ENCODE measurements at regions not wholly inside any gene's neighbourhood (a gene's known extent, or its start where the extent isn't known, plus 50 kb on each side); places are given as distances from the start of the nearest gene placed in this dataset.
"Not testable (repeated sequence)": the region's sequence is repeated elsewhere in the genome, so short reads cannot be mapped to it uniquely, and the experiment has no call there.

DNA sequence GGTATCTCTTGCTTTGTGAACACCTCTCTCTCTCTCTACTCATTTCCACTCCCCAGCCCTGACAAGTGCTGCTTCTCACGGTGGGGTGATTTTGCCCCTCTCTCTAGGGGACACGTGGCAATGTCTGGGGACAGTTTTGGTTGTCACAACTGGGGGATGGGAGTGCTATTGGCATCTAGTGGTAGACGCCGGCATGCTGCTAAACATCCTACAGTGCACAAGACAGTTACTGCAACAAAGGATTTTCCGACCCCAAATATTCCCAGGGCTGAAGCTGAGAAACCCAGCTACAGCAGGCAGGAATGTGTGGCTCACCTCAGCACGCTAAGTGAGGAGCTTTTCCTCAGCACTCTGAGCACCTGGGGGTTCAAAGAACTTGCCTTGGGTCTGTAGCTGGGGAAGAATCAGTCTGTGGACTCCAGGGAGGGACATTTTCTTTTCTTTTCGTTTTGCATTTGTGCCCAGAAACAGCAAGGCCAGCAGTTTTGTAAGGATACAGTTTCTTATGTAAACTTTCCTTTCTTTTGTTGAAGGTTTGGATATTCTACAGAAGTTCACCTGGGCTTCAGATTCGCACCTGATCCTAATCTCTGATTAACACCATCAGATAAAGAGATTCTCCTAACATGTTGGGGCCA, 246.9 kb upstream of the ZFP64 start:
- ATAC-seq (ENCODE audit: poor library complexity) (no peak), DNase-seq (no peak)
- intact Hi-C loops (cut with DNase I) = no loop called here

DNA sequence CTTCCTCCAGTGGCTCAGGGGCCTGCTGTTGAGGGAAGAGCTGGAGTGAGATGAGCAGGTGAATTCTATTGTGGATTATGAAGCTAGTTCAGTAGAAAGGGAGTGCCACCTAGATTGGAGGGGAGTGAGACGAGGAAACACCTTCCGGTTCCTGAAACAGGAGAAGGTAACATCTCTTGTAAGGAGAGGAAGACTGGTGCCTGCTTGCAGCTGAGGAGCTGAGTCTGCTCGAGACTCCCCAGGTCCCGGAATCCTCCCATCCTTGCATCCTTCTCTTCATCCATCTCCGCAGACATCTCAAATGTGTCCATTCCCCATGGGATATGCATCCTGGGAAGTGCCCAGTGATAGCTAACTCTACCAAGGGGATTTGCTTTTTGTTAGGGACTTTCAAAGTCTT, 242.9 kb upstream of the ZFP64 start:
- no peak for DNase-seq
- intact Hi-C loops (cut with DNase I) = no loop called here
- ATAC-seq (ENCODE audit: poor library complexity) = no peak

DNA sequence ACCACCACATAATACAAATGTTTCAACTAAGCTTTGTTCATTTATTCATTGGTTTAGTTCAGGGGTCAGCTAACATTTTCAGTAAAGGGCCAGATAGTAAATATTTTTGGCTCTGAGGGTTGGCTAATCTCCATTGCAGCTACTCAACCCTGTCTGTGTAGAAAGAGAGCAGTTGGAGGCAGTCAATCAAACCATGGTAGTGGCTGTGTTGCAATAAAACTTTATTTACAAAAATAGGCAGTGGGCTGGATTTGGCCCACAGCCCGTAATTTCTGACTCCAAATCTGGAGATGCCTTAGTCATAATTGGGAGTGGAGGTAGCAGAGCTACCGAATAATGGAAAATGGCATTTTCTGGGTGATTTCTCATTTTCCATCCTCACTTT, 242.5 kb upstream of the ZFP64 start:
- intact Hi-C loops (cut with DNase I) = no loop called here
- ATAC-seq (ENCODE audit: poor library complexity) (no peak), DNase-seq (no peak)

DNA sequence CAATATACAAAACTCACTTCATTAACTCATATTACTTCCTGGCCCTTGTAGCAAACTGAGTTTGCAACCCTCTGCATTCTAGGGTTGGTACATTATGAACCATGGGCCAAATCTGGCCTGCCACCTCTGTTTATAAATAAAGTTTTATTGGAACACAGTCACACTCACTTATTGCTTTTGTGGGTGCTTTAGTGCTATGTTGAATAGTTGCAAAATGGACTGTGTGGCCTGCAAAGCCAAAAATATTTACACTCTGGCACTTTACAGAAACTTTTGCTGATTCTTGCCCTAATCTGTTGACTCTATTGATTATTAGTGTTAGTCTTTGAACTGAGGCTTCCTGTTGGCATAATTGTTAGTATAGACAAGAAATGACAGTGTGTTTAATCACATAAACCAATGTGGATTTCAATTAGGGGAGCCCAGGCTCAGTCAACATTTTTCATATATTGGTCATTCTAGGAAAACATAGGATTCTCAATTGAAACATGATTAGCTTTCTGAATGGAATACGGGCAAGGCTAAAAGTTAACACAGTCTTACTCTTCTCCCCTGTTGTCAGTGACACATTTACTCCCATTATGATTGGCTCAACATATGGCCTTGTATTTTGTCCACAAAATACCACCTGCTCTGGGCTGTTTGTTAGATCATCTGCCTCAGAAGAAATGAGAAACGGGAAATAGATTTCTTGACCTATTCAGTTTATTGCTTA, 241.9 kb upstream of the ZFP64 start:
- no peak for ATAC-seq (ENCODE audit: poor library complexity)

DNA sequence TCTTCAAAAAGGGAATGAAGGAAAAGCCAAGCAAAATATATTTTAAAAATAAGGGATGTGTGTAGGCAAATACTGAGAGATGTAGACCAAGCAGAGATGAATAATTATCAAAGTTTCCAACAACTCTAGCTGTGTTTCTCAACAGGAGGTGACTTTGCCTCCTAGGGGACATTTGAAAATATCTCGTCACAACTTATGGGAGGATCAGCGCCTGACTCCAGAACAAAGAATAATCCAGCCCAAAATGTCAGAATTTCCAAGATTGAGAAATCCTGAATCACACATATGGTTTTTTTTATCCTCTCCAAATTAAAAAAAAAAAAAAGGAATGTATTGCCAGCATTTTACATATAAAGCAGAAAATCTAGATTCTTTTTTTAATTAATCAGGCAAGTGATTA, 241.2 kb upstream of the ZFP64 start:
- ATAC-seq (ENCODE audit: poor library complexity) (peak; percentile 57), DNase-seq (no peak)
- intact Hi-C loops (cut with DNase I) = no loop called here

More for the DNA sequence above, 241.9 kb upstream of the ZFP64 start:
- intact Hi-C loops (cut with DNase I) = no loop called here
- DNase-seq = no peak

DNA sequence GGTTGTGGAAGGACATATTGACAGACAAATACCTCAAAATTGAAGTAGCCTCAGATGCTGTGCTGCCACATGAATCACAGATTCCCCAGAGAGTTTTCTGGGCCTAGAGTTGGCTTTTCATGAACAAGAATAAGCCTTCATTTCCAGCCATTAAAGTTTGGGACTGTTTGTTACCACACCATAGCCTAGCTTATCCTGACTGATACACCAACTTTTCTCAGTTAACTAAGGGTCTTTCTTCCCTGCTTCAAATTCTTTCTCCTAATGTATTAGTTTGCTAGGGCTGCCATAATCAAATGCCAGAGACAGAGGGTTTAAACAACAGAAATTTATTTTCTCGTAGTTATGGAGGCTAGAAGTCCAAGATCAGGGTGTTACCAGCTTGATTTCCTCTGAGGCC, 237.4 kb upstream of the ZFP64 start:
- intact Hi-C loops (cut with DNase I) = no loop called here
- ATAC-seq (ENCODE audit: poor library complexity) (no peak), DNase-seq (no peak)

DNA sequence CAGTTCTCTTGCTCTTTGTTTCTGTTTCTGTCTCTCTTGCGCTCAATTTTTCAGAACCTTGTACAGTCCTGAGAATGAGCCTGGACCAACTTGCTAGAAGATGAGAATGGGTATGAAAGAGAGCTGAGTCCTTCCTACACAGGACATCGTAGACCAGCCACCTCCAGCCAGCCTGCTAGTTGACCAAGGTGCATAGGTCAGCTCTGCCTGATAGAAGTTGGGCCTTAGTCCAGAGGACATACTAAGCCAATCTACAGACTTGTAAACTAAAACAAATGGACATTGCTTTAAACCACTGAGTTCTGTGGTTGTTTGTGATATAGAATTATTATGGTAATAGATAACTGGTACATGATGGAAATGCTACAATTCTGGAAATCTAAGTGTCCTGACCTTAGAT, 236.4 kb upstream of the ZFP64 start:
- DNase-seq = no peak
- ATAC-seq (ENCODE audit: poor library complexity) = no peak
- intact Hi-C loops (cut with DNase I) = no loop called here

DNA sequence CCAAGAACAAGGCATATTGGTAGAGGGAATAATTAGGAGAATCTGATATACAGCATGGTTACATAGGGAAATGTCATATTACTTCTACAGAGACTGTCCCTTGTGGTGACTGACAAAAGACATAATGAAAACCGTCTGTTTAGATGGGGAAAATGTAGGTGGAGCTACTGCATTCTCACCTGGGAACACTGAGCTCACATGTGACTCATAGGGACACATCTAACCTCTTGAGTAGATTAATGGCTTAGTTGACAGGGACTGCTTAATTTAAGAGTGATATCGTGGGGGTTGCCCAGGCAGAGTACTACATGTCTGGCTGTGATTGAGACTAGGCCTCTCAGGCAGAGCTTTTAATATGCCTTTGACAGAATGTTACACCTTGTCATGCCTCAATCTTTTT, 235.3 kb upstream of the ZFP64 start:
- DNase-seq (no peak), ATAC-seq (ENCODE audit: poor library complexity) (no peak)
- intact Hi-C loops (cut with DNase I) = no loop called here

DNA sequence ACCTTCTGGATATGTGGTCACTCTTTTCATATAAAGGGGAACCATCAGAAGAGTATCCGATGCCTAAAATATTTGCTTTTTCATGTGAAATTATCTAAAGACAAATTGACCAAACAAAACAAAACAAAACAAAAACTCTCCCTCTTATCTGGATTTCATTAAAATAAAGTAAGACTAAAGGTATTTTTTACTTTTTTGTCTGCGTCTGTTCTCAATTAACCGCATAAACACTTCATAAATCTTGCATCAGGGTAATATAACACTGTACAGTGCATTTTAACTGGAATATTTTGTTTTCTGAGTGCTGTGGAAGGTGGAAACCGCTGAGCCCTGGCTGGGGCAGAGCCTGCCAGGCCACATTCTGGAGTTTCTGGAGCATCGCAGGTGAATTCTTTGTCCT, 234.1 kb upstream of the ZFP64 start:
- no peak for DNase-seq
- no peak for ATAC-seq (ENCODE audit: poor library complexity)
- intact Hi-C loops (cut with DNase I) = no loop called here

DNA sequence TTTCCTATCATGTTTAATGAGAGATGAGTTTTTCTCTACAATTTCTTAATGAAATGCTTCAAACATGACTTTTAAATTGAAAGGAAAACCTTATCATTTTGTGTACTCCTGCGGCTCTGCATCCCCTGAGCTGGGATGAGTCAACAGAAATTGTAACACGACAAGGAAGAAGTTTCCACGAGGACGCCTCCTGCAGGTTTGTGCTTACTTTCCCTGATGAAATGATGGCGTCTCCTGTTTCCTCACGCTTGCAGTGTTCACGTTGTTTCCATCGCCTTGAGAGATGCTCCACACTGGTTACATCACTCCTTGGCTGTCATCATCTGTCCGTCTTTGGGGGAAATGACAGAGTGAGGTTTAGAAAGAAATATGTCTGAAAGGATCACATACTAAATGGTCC, 233.7 kb upstream of the ZFP64 start:
- intact Hi-C loops (cut with DNase I) = no loop called here
- DNase-seq (no peak), ATAC-seq (ENCODE audit: poor library complexity) (no peak)

DNA sequence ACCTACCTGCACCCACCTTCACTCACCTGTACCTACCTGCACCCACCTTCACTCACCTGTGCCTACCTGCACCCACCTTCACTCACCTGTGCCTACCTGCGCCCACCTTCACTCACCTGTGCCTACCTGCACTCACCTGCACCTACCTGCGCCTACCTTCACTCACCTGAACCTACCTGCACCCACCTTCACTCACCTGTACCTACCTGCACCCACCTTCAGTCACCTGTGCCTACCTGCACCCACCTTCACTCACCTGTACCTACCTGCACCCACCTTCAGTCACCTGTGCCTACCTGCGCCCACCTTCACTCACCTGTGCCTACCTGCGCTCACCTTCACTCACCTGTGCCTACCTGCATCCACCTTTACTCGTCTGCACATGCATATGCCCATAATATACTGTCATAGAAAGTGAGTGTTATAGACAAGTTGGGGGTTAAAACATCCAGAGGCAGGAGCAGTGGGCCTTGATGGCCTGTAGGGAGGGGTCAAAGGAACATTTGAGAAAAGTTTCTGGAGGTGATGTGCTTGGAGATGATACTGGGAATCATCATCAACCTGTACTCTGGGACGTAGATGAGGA, 232.9 kb upstream of the ZFP64 start:
- ATAC-seq (ENCODE audit: poor library complexity); DNase-seq; intact Hi-C loops (cut with DNase I): not testable (repeated sequence)

DNA sequence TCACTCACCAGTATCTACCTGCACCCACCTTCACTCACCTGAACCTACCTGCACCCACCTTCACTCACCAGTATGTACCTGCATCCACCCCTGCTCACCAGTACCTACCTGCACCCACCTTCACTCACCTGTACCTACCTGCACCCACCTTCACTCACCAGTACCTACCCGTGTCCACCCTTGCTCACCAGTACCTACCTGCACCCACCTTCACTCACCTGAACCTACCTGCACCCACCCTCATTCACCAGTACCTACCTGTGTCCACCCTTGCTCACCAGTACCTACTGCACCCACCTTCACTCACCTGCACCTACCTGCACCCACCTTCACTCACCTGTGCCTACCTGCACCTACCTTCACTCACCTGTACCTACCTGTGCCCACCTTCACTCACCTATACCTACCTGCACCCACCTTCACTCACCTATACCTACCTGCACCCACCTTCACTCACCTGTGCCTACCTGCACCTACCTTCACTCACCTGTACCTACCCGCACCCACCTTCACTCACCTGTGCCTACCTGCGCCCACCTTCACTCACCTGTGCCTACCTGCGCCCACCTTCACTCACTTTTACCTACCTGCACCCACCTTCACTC, 232.1 kb upstream of the ZFP64 start:
- intact Hi-C loops (cut with DNase I); ATAC-seq (ENCODE audit: poor library complexity); DNase-seq: not testable (repeated sequence)

DNA sequence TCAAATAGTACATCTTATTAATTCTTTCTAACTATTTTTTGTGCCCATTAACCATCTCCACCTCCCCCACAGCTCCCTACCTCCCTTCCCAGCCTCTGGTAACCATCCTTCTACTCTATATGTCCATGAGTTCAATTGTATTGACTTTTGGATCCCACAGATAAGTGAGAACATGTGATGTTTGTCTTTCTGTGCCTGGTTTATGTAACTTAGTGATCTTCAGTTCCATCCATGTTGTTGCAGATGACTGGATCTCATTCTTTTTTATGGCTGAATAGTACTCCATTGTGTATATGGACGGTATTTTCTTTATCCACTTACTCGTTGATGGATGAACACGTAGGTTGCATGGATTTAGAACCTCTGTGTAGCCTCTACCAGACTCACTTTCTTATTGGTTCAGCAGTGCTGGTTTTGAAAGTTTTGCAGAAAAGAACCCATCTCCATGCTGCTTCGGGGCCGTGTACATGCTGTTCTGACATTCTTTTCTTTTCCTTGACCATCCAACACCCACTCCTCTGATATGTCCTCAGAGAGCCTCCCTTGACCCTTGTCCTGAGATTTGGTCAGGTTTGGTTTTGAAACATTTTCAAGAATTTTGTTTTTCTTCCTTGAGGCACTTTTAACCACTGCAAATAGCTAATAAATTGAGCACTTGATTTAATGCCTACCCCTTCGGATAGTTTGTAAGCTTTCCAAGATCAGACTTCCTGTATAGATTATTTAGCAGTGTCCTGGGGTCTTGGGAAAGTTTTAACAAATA, 231.2 kb upstream of the ZFP64 start:
- intact Hi-C loops (cut with DNase I) = no loop called here
- ATAC-seq (ENCODE audit: poor library complexity) = no peak
- DNase-seq = no peak

DNA sequence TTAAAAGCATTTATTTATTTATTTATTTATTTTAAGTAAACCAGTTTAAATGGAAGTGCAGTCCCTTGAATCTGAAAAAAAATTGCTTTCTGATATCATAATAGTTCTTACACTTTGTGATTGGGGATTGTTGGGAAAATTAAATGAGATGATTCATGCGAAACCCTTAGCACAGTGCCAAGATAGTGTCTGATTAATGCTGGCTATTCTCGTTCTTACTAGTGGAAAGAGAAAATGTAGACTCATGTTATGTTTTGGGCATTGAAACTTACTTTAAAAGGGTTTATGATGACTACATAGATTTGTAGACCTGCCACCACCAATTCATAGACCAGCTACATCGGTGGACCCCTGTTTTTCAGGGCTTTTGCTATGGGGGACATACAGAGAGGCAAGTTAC, 229.2 kb upstream of the ZFP64 start:
- no peak for DNase-seq
- intact Hi-C loops (cut with DNase I) = no loop called here
- no peak for ATAC-seq (ENCODE audit: poor library complexity)

DNA sequence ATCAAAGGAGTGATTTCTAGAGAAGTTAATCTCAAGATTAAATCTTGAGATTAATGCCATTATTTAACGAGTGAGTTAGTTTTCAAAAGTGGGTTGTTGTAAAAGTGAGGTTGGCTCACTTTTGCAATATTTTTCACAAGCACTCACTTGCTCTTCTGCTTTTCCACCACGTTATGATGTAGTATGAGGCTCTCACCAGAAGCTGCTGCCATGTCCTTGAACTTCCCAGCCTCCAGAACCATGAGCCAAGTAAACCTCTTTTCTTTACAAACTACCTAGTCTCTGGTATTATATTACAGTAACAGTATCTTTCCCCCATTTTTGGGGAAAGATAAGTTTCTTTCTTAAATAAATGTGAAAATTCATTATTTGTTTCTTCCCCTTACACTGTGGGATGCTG, 227.6 kb upstream of the ZFP64 start:
- intact Hi-C loops (cut with DNase I) = no loop called here
- DNase-seq (no peak), ATAC-seq (ENCODE audit: poor library complexity) (no peak)

DNA sequence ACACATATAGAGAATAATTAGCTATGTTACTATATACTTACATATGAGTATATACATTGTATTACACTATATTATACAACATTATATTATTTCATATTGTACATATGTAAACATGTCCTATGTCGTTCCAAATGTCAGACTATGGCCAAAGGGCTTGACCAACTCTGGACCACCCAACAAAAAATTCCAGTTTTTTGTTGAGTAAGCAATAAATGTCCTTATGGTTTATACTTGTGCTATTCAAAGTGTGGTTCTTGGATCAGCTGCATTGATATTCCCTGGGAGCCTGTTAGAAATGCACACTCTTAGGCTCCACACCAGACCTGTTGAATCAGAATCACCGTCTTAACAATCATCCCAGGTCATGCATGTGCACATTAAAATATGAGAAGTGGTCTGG, 225.4 kb upstream of the ZFP64 start:
- intact Hi-C loops (cut with DNase I) = no loop called here
- ATAC-seq (ENCODE audit: poor library complexity) (no peak), DNase-seq (no peak)

DNA sequence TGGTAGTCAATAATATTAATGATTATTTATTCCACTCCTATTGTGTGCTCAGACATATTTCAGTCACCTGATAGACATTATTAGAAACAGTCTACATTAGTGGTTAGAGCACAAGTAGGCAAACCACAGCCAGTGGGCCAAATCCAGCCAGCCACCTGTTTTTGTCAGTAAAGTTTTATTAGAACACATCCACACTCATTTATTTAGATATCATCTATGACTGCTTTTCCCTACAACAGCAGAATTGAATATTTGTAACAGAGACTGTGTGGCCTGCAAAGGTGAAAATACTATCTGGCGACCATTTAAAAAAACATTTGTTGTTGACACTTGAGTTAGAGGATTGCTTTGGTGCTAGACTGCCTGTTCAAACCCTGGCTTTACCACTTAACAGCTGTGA, 220.0 kb upstream of the ZFP64 start:
- intact Hi-C loops (cut with DNase I) = no loop called here
- no peak for ATAC-seq (ENCODE audit: poor library complexity)
- no peak for DNase-seq

DNA sequence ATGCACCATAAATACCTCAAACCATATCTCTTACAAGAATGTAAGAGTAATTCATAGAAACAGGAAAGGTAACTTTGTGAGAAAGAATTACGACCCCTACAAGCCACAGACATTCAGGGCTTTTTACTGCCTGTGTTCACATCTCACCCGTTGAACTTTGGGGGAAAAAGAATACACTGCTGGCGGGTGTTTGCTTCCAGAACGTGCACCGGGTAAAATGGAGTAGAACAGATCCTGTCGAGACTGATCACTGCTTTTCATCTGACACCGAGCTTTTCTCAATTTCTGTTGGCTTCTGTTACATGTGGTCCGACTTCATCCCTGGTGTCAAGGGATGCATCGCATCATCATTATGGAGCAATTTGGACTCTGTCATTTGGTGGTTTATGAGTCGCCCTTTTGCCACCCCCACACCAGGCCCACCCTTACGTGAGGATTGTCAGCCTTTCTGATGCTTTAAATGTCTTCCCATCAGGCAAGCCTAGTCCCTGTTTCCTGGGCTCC, 219.2 kb upstream of the ZFP64 start:
- ATAC-seq (ENCODE audit: poor library complexity) = no peak

DNA sequence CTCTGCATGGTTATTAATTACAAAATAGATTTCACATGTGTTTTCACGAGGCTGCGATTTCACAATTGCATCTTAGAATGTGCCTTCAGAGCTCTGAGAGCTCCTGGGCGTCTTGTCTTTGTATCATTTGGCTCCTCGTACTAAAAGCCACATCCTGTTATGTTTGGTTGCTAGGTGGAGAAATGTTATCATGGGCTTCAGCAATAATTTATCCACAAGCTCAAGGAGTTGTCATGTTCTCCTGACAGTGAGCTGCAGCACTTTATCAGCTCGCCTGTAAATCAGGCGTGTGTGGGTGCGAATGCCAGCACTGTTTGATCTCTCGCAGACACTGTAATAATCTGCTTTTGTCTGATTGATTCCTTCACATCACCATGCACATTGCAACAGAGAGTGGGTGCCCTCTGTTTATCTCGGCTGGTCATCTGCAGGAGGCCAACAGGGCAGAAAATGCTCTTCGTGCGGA, 218.6 kb upstream of the ZFP64 start:
- DNase-seq (no peak), ATAC-seq (ENCODE audit: poor library complexity) (peak; percentile 31)
- intact Hi-C loops (cut with DNase I) = no loop called here

More for the DNA sequence above, 219.2 kb upstream of the ZFP64 start:
- no peak for DNase-seq
- intact Hi-C loops (cut with DNase I) = no loop called here
